Hematopoietic multipotent progenitor cell treated with erythropoietin and hydrocortisone succinate and interleukin-3 and kit ligand, for 6 days (in vitro differentiated cells): ENCODE measurements at regions not wholly inside any gene's neighbourhood (a gene's known extent, or its start where the extent isn't known, plus 50 kb on each side); places are given as distances from the start of the nearest gene placed in this dataset.
"Not testable (repeated sequence)": the region's sequence is repeated elsewhere in the genome, so short reads cannot be mapped to it uniquely, and the experiment has no call there.

Experiments
- DNase-seq: peaks from one replicate; pipeline ENCODE4 v3.0.0-alpha.2; 2015

- no peak for DNase-seq
Measured at GRCh38 chr3:839981-840380, 252.8 kb upstream of the CNTN6 start.

GRCh38 chr3:851098-851790 is 241.6 kb upstream of the CNTN6 start:
- no peak for DNase-seq

GRCh38 chr3:852033-852432 is 240.8 kb upstream of the CNTN6 start:
- DNase-seq = no peak

- no peak for DNase-seq
Measured at GRCh38 chr3:853489-853888, 239.3 kb upstream of the CNTN6 start.

- DNase-seq = no peak
Measured at GRCh38 chr3:859135-859534, 233.7 kb upstream of the CNTN6 start.

- peak; percentile 2 for DNase-seq
Measured at GRCh38 chr3:861721-862120, 231.1 kb upstream of the CNTN6 start.

GRCh38 chr3:869269-869668 is 223.6 kb upstream of the CNTN6 start:
- no peak for DNase-seq

- no peak for DNase-seq
Measured at GRCh38 chr3:869734-870133, 223.1 kb upstream of the CNTN6 start.

GRCh38 chr3:871651-872050 is 221.2 kb upstream of the CNTN6 start:
- no peak for DNase-seq

- peak; percentile 30 for DNase-seq
Measured at GRCh38 chr3:877001-877400, 215.8 kb upstream of the CNTN6 start.

- DNase-seq = no peak
Measured at GRCh38 chr3:878746-879145, 214.1 kb upstream of the CNTN6 start.

GRCh38 chr3:880371-880770 is 212.5 kb upstream of the CNTN6 start:
- no peak for DNase-seq

- DNase-seq = no peak
Measured at GRCh38 chr3:882533-882932, 210.3 kb upstream of the CNTN6 start.

GRCh38 chr3:901953-902778 is 190.7 kb upstream of the CNTN6 start:
- DNase-seq = peak; percentile 52

GRCh38 chr3:905217-905616 is 187.6 kb upstream of the CNTN6 start:
- no peak for DNase-seq

GRCh38 chr3:906739-907138 is 186.1 kb upstream of the CNTN6 start:
- DNase-seq = no peak

- peak; percentile 8 for DNase-seq
Measured at GRCh38 chr3:908839-909238, 184.0 kb upstream of the CNTN6 start.

- DNase-seq = not testable (repeated sequence)
Measured at GRCh38 chr3:912717-913116, 180.1 kb upstream of the CNTN6 start.

GRCh38 chr3:923161-923910 is 169.5 kb upstream of the CNTN6 start:
- no peak for DNase-seq

- DNase-seq = no peak
Measured at GRCh38 chr3:930866-931265, 162.0 kb upstream of the CNTN6 start.

- DNase-seq = no peak
Measured at GRCh38 chr3:933326-933725, 159.5 kb upstream of the CNTN6 start.

GRCh38 chr3:944786-945185 is 148.0 kb upstream of the CNTN6 start:
- no peak for DNase-seq

GRCh38 chr3:945738-946137 is 147.1 kb upstream of the CNTN6 start:
- no peak for DNase-seq

- DNase-seq = no peak
Measured at GRCh38 chr3:952906-953305, 139.9 kb upstream of the CNTN6 start.
